Lower lobe of right lung (tissue), 2 donors: ENCODE measurements at regions not wholly inside any gene's neighbourhood (a gene's known extent, or its start where the extent isn't known, plus 50 kb on each side); places are given as distances from the start of the nearest gene placed in this dataset.
"Not testable (repeated sequence)": the region's sequence is repeated elsewhere in the genome, so short reads cannot be mapped to it uniquely, and the experiment has no call there.

Source experiments
- ATAC-seq, 2 donors: fragments of 200-7000 bp; cut with Tn5 transposase; one replicate each; pipeline ENCODE4 v1.9.1; 2020 to 2022; ENCODE audit warnings: mild to moderate bottlenecking in 2 of 2, moderate library complexity in 2 of 2
- DNase-seq: peaks from one replicate; pipeline ENCODE4 v3.0.0-alpha.2; 2020
- H3K27ac ChIP-seq: fragments of 200-600 bp; one replicate; pipeline ENCODE4 v1.8.0; 2022
- H3K27me3 ChIP-seq: fragments of 200-600 bp; one replicate; pipeline ENCODE4 v1.8.0; 2022; ENCODE audit warnings: low read depth
- H3K36me3 ChIP-seq: fragments of 200-600 bp; one replicate; pipeline ENCODE4 v1.8.0; 2022; ENCODE audit warnings: mild to moderate bottlenecking
- H3K4me1 ChIP-seq: fragments of 200-600 bp; one replicate; pipeline ENCODE4 v1.8.0; 2022
- H3K4me3 ChIP-seq: fragments of 200-600 bp; one replicate; pipeline ENCODE4 v1.8.0; 2022; ENCODE audit warnings: mild to moderate bottlenecking
- H3K9me3 ChIP-seq: fragments of 200-600 bp; one replicate; pipeline ENCODE4 v1.8.0; 2022
- intact Hi-C: fragments of 100-400 bp; cut with DNase I; formaldehyde crosslinking; loops from one replicate; pipeline ENCODE4 v1.11.0; 2022
- TF ChIP-seq, protein P1 (sequence below): fragments of 200-600 bp; IDR thresholded peaks from one replicate; pipeline ENCODE4 v1.8.0; 2022; ENCODE audit warnings: antibody characterized with exemption, mild to moderate bottlenecking
- donor health status: DM: no; HTN: yes; CAD: no; lungs with severe emphysema.

DNA sequence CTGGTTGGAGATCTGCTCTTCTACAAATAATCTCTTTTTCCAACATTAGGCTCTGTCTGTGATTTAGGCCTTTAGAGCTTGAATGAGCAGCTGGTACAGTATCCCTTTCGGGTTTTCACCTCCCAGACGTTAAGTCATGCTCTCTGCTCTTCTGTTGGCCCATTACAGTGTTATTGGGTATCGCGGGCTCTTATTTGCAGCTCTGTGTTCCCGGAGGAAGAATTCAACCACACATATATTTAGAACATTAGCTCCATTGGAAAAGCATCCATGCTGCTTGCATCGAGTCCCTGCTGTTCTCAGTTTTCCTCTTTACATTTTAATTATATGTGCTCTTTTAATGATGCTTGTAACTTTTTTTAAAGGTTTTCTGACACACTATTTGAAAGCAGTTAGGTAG is 278.0 kb upstream of the ADCY2 start:
- intact Hi-C loops, result no loop called here
- Histone ChIP-seq H3K27me3 (no peaks in the 10 kb centered on the region), H3K4me3 (no peak overlapping the region), H3K36me3 (no peaks in the 10 kb centered on the region), H3K9me3 (no peaks in the 10 kb centered on the region), H3K4me1 (no peaks in the 10 kb centered on the region), H3K27ac (no peak overlapping the region)
- TF ChIP-seq, protein P1, sequence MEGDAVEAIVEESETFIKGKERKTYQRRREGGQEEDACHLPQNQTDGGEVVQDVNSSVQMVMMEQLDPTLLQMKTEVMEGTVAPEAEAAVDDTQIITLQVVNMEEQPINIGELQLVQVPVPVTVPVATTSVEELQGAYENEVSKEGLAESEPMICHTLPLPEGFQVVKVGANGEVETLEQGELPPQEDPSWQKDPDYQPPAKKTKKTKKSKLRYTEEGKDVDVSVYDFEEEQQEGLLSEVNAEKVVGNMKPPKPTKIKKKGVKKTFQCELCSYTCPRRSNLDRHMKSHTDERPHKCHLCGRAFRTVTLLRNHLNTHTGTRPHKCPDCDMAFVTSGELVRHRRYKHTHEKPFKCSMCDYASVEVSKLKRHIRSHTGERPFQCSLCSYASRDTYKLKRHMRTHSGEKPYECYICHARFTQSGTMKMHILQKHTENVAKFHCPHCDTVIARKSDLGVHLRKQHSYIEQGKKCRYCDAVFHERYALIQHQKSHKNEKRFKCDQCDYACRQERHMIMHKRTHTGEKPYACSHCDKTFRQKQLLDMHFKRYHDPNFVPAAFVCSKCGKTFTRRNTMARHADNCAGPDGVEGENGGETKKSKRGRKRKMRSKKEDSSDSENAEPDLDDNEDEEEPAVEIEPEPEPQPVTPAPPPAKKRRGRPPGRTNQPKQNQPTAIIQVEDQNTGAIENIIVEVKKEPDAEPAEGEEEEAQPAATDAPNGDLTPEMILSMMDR, result no peak
- ATAC-seq (no peak), DNase-seq (no peak)

DNA sequence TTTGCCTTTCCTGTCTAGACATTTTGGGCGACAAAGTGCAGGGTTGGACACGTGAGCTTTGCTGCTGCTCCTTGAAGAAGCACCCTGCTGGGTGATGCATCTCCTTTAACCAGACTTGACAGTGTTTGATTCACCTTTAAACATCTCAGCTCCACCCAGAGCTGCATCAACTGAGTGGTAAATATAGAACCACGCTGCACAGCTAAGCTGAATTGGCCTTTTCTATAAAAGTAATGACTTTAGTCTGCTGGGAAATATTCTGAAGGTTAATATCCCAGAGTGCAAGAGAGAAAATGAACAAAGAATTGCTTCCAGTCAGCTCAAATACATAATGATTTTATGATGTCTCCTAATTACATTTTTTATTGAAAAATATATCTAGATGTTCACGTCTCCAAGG is 264.3 kb upstream of the ADCY2 start:
- no peaks in the 10 kb centered on the region for H3K27me3 ChIP-seq
- no peak overlapping the region for H3K4me3 ChIP-seq
- no peaks in the 10 kb centered on the region for H3K4me1 ChIP-seq
- no peaks in the 10 kb centered on the region for H3K9me3 ChIP-seq
- H3K27ac ChIP-seq, result no peak overlapping the region
- no peaks in the 10 kb centered on the region for H3K36me3 ChIP-seq
- intact Hi-C loops, result no loop called here
- ATAC-seq, result no peak
- DNase-seq, result no peak
- TF ChIP-seq, protein P1, result no peak

DNA sequence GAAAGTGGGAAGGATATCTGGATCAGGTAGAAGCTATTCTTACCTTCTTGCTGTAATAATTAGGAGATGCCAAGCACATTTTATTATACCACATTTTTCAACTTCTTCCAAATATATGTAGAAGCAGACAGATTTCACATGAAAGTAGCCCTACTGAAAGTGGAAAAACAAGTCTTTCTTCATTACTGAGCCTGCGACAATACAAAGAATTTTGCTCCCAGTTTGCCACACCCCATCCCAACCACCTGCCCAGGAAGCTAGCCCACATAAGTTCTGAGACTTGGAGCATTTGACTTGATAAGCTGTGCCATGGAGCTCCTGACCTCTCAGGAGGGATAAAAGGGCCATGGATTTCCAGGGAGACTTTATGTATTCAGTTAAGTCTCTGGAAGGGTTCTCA is 249.1 kb upstream of the ADCY2 start:
- H3K27ac ChIP-seq, result no peak overlapping the region
- no peak overlapping the region for H3K4me3 ChIP-seq
- no peaks in the 10 kb centered on the region for H3K27me3 ChIP-seq
- intact Hi-C loops, result no loop called here
- H3K4me1 ChIP-seq, result no peaks in the 10 kb centered on the region
- ATAC-seq (peak in 1 of 2 donors; percentile 59), DNase-seq (no peak)
- H3K36me3 ChIP-seq, result no peaks in the 10 kb centered on the region
- TF ChIP-seq, protein P1, result no peak
- no peaks in the 10 kb centered on the region for H3K9me3 ChIP-seq

DNA sequence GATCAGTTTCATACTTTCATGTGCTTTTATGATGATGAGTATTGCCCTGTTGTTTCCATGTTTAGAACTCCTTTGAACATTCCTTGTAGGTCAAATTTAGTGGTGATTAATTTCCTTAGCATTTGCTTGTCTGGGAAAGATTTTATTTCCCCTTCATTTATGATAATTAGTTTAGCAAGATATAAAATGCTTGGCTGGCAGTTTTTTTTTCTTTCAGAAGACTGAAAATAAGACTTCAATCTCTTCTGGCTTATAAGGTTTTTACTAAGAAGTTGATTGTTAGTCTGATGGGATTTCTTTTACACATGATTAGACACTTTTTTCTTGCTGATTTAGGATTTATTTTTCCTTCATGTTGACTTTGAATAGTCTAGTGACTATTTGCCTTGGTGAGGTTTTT is 238.9 kb upstream of the ADCY2 start:
- H3K4me3 ChIP-seq, result no peak overlapping the region
- intact Hi-C loops, result no loop called here
- no peaks in the 10 kb centered on the region for H3K27me3 ChIP-seq
- H3K36me3 ChIP-seq, result no peaks in the 10 kb centered on the region
- ATAC-seq (no peak), DNase-seq (no peak)
- H3K27ac ChIP-seq, result no peak overlapping the region
- TF ChIP-seq, protein P1, result no peak
- peaks cover 15% of the 10 kb centered on the region for H3K9me3 ChIP-seq
- H3K4me1 ChIP-seq, result no peaks in the 10 kb centered on the region

DNA sequence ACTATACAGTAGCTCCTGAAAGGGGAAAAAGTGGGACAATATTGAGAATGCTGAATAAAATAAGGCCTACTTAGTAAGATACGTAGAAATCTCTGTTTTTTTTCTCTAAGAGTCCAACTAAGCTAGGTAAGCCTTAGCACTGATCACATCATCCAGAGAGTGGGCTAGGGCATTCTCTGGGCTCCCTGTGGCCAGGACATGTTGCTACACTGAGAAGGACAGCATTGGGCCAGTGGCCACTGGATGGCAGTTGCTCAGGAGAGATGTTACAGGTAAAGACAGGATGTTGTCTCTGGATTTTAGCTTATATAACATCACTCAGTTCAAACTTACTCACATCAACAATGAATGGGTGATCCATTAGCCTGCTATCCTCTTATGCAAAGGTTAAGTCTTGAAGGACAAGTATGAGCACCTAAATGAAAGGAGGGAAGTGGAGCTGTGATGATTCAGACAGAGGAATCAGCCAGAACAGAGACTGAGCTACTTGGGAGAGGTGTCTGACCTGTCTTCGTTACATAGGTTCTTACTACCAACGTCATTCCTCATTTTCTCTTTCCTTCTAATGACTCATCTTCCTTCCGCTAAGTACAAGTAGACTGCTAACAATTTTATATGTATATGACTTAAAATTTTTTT is 226.6 kb upstream of the ADCY2 start:
- Histone ChIP-seq H3K4me1 (no peaks in the 10 kb centered on the region), H3K27ac (no peak overlapping the region), H3K27me3 (no peaks in the 10 kb centered on the region), H3K36me3 (no peaks in the 10 kb centered on the region), H3K9me3 (no peaks in the 10 kb centered on the region), H3K4me3 (no peak overlapping the region)
- DNase-seq, result no peak
- intact Hi-C loops, result no loop called here
- TF ChIP-seq, protein P1, result no peak
- no peak for ATAC-seq

DNA sequence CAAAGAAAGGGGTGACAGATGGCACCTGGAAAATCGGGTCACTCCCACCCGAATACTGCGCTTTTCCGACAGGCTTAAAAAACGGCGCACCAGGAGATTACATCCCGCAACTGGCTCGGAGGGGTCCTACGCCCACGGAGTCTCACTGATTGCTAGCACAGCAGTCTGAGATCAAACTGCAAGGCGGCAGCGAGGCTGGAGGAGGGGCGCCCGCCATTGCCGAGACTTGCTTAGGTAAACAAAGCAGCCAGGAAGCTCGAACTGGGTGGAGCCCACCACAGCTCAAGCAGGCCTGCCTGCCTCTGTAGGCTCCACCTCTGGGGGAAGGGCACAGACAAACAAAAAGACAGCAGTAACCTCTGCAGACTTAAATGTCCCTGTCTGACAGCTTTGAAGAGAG is 225.2 kb upstream of the ADCY2 start:
- H3K4me1 ChIP-seq, H3K27me3 ChIP-seq, H3K27ac ChIP-seq, intact Hi-C loops, DNase-seq, ATAC-seq, H3K36me3 ChIP-seq, H3K4me3 ChIP-seq, H3K9me3 ChIP-seq: not testable (repeated sequence)
